ENCODE measurements at regions not wholly inside any gene's neighbourhood (a gene's known extent, or its start where the extent isn't known, plus 50 kb on each side); places are given as distances from the start of the nearest gene placed in this dataset.
"Not testable (repeated sequence)": the region's sequence is repeated elsewhere in the genome, so short reads cannot be mapped to it uniquely, and the experiment has no call there.

GRCh38 chr1:58197811-58198210 is 348.7 kb downstream of the OMA1 start:
- no peak for DNase-seq (ENCODE audit: low read depth)

- DNase-seq (ENCODE audit: low read depth), result no peak
These were observed 356.1 kb downstream of the OMA1 start for GRCh38 chr1:58190267-58190988.

- DNase-seq (ENCODE audit: low read depth), result no peak
These were observed 357.1 kb downstream of the OMA1 start for GRCh38 chr1:58189453-58189852.

GRCh38 chr1:58183286-58183685 is 363.2 kb downstream of the OMA1 start:
- DNase-seq (ENCODE audit: low read depth), result no peak

- no peak for DNase-seq (ENCODE audit: low read depth)
These were observed 366.0 kb downstream of the OMA1 start for GRCh38 chr1:58180537-58180936.

- not testable (repeated sequence) for DNase-seq (ENCODE audit: low read depth)
These were observed 377.4 kb downstream of the OMA1 start for GRCh38 chr1:58169160-58169559.

GRCh38 chr1:58167131-58167530 is 379.4 kb downstream of the OMA1 start:
- DNase-seq (ENCODE audit: low read depth), result not testable (repeated sequence)

- DNase-seq (ENCODE audit: low read depth), result no peak
These were observed 380.1 kb downstream of the OMA1 start for GRCh38 chr1:58166417-58166816.

- DNase-seq (ENCODE audit: low read depth), result no peak
These were observed 381.5 kb downstream of the OMA1 start for GRCh38 chr1:58165073-58165472.

- DNase-seq (ENCODE audit: low read depth), result peak; percentile 13
These were observed 383.5 kb downstream of the OMA1 start for GRCh38 chr1:58162952-58163550.

- no peak for DNase-seq (ENCODE audit: low read depth)
These were observed 387.1 kb downstream of the OMA1 start for GRCh38 chr1:58159434-58159830.

- no peak for DNase-seq (ENCODE audit: low read depth)
These were observed 387.8 kb downstream of the OMA1 start for GRCh38 chr1:58158506-58159433.

GRCh38 chr1:58158016-58158415 is 388.5 kb downstream of the OMA1 start:
- no peak for DNase-seq (ENCODE audit: low read depth)

- no peak for DNase-seq (ENCODE audit: low read depth)
These were observed 389.3 kb downstream of the OMA1 start for GRCh38 chr1:58157256-58157655.

GRCh38 chr1:58156831-58157230 is 389.7 kb downstream of the OMA1 start:
- no peak for DNase-seq (ENCODE audit: low read depth)

GRCh38 chr1:58156124-58156468 is 390.4 kb downstream of the OMA1 start:
- no peak for DNase-seq (ENCODE audit: low read depth)

- DNase-seq (ENCODE audit: low read depth), result no peak
These were observed 391.0 kb downstream of the OMA1 start for GRCh38 chr1:58155418-58156123.

GRCh38 chr1:58154256-58154655 is 392.3 kb downstream of the OMA1 start:
- DNase-seq (ENCODE audit: low read depth), result no peak

- no peak for DNase-seq (ENCODE audit: low read depth)
These were observed 393.8 kb downstream of the OMA1 start for GRCh38 chr1:58152697-58153096.

- no peak for DNase-seq (ENCODE audit: low read depth)
These were observed 397.2 kb downstream of the OMA1 start for GRCh38 chr1:58149271-58149812.

- DNase-seq (ENCODE audit: low read depth), result no peak
These were observed 401.7 kb downstream of the OMA1 start for GRCh38 chr1:58144698-58145270.
